GM19043 (cell line): ENCODE measurements at regions not wholly inside any gene's neighbourhood (a gene's known extent, or its start where the extent isn't known, plus 50 kb on each side); places are given as distances from the start of the nearest gene placed in this dataset.
"Not testable (repeated sequence)": the region's sequence is repeated elsewhere in the genome, so short reads cannot be mapped to it uniquely, and the experiment has no call there.

Experiments used
- ATAC-seq: cut with Tn5 transposase; IDR thresholded peaks from one replicate; pipeline ENCODE4 v1.9.1; 2021; ENCODE audit warnings: low read depth; ENCODE audit not compliant: unreplicated experiment

DNA sequence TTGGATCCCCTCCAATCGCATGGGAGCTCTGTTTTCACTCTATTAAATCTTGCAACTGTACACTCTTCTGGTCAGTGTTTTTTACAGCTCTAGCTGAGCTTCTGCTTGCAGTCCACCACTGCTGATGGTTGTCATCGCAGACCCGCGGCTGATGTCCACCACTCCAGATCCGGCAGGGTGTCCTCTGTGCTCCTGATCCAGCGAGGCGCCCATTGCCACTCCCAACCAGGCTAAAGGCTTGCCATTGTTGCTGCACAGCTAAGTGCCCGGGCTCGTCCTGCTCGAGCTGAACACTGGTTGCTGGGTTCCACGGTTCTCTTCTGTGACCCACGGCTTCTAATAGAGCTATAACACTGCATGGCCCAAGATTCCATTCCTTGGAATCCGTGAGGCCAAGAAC, 70.7 kb upstream of the NCAM2 start:
- ATAC-seq: not testable (repeated sequence)

DNA sequence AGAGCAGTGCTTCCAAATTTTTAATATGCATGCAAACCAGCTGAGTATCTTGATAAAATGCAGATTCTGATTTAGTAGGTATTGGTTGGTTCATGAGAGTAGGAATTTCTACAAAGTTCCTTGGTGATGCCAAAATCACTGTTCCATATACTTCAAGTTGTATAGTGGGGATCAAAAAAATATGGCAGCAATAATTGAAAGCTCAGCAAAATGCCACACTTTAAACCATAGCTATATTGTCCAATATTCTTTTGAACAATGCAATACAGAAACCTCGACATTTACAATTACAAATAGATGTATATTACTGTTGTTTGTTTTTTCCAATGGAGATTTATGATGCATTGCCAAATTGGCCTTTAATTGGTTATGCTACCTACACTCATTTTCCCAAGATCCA, 55.7 kb upstream of the NCAM2 start:
- ATAC-seq: no peak

DNA sequence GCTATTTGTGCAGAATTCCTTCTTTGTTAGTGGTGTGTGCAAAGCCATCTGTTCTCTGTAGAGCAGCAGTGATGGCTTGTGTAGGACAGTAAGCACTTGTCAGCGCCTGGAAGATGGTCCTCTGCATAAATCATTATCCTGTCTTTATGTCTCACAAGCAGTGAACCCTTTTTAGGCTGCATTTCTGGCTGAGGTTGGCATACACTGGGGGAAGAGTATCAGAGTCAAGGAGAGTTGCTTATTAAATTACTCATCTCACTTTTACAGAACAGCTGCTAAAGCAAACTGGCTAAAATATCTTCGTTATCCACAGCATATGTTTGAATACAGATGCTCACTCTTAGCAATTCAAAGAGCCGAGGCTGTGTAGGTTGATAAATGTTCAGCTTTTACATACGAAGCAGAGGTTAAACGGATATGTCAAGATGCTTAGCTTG, 54.6 kb upstream of the NCAM2 start:
- ATAC-seq: no peak

DNA sequence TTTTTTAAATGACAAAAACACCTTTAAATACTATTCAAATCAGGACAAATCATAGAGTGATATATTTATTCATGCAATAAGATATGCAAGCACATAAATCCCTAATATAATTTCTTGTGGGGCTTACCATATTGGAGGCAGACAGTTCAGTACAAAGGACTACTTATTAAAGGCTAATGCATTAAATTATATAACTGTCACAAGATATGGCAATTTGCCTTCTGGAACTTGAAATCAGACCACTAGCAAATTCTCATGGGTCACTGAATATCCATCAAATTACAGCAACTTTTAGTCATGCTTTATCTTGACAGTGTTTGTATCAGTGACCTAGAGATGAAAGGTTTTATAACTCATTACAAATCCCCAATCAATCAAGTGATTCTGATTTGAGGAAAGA, 54.1 kb upstream of the NCAM2 start:
- ATAC-seq: no peak

DNA sequence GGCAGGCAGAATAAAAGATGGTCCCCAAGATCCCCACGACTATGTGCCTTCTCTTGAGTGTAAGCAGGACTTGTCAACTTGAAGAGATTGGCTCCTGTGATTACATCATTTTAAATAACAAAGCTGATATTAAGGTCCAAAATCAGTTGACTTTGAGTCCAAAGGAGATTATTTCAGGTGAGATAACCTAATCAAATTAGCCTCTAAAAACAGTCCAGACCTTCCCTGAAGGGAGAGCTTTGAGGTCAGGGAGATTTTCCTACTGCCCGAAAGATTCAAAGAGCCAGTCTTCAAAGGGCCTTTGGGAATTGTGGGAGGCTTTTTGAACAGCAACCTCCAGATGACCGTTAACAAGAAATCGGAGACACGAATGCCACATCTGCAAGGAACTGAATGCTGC, 51.5 kb upstream of the NCAM2 start:
- no peak for ATAC-seq
